ENCODE measurements at regions not wholly inside any gene's neighbourhood (a gene's known extent, or its start where the extent isn't known, plus 50 kb on each side); places are given as distances from the start of the nearest gene placed in this dataset.
"Not testable (repeated sequence)": the region's sequence is repeated elsewhere in the genome, so short reads cannot be mapped to it uniquely, and the experiment has no call there.

GRCh38 chr4:138332415-138332814 lies 90.3 kb upstream of the SLC7A11 start:
- not testable (repeated sequence) for TF ChIP-seq CTCF (conservative IDR thresholded peaks at IDR 0.05; ENCODE audit: low read depth, low read length); EZH2phosphoT487 (IDR thresholded peaks at IDR 0.05; ENCODE audit: borderline replicate concordance, low read length)

Measured in PC-3 (cell line).